Ascending aorta (tissue), 2 donors: ENCODE measurements at regions not wholly inside any gene's neighbourhood (a gene's known extent, or its start where the extent isn't known, plus 50 kb on each side); places are given as distances from the start of the nearest gene placed in this dataset.

Experiments used
- DNase-seq, 2 donors: peaks; one replicate each; pipeline ENCODE4 v3.0.0-alpha.2; 2019; ENCODE audit warnings: low spot score in 2 of 2
- H3K27ac ChIP-seq, 2 donors: fragments of 200-600 bp; sonication (generic); one replicate each; pipeline ENCODE4 v1.5.1; 2016 to 2017; ENCODE audit warnings: mild to moderate bottlenecking in 1 of 2
- H3K27me3 ChIP-seq: fragments of 200-600 bp; sonication (generic); one replicate; pipeline ENCODE4 v1.5.1; 2017
- H3K36me3 ChIP-seq, 2 donors: fragments of 200-600 bp; sonication (generic); one replicate each; pipeline ENCODE4 v1.5.1; 2016
- H3K4me1 ChIP-seq, 2 donors: fragments of 200-600 bp; sonication (generic); one replicate each; pipeline ENCODE4 v1.5.1; 2016 to 2017; ENCODE audit warnings: mild to moderate bottlenecking in 1 of 2
- H3K4me3 ChIP-seq, 2 donors: fragments of 200-600 bp; sonication (generic); one replicate each; pipeline ENCODE4 v1.5.1; 2016 to 2017; ENCODE audit warnings: mild to moderate bottlenecking in 1 of 2
- H3K9me3 ChIP-seq, 2 donors: fragments of 200-600 bp; sonication (generic); one replicate each; pipeline ENCODE4 v1.5.1; 2016
- CTCF ChIP-seq, 3 experiments: fragments of 200-600 bp in 2 of 3; fragments of 450-650 bp in 1 of 3; sonication (generic) in 2 of 3; IDR thresholded peaks; one replicate each; pipeline ENCODE4 v1.5.1; 2016 to 2019; ENCODE audit warnings: antibody characterized with exemption in 3 of 3, mild to moderate bottlenecking in 1 of 3, moderate library complexity in 1 of 3
- intact Hi-C: fragments of 100-400 bp; cut with DNase I; formaldehyde crosslinking; loops from one replicate; pipeline ENCODE4 v1.15.1; 2023

DNA sequence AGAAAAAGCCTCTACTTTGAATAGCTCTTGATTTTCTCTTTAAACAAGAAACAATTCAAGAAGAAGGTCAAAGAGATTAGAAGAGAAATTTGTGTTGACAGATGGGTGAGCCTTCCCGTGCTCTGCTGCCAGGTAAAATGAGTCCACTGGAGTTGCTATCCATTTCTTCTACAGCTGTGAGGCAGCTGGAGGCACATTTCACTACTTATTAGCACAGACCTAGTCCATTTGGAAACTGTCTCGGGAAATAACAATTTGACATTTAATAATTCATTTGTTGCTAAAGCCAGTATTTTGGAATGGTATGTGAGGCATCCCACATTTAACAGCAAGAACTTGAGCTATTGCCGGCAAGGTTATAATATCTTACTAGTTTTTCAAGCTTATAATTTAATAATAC, 396.8 kb upstream of the GRIA3 start:
- Histone ChIP-seq H3K9me3 (peaks cover 0 to 5% of the 10 kb centered on the region in 2 donors), H3K27me3 (no peaks in the 10 kb centered on the region), H3K4me1 (no peaks in the 10 kb centered on the region), H3K27ac (no peak overlapping the region), H3K4me3 (no peak overlapping the region), H3K36me3 (no peaks in the 10 kb centered on the region)
- DNase-seq: no peak
- intact Hi-C loops: no loop called here
- TF ChIP-seq CTCF (IDR thresholded peaks at IDR 0.05): no peak

GRCh38 chrX:122788216-122788615, 395.9 kb upstream of the GRIA3 start:
- no peaks in the 10 kb centered on the region for H3K27me3 ChIP-seq
- TF ChIP-seq CTCF (IDR thresholded peaks at IDR 0.05): no peak
- H3K27ac ChIP-seq: no peak overlapping the region
- H3K36me3 ChIP-seq: no peaks in the 10 kb centered on the region
- peaks cover 0 to 5% of the 10 kb centered on the region in 2 donors for H3K9me3 ChIP-seq
- no peaks in the 10 kb centered on the region for H3K4me1 ChIP-seq
- no peak for DNase-seq
- intact Hi-C loops: no loop called here
- no peak overlapping the region for H3K4me3 ChIP-seq

GRCh38 chrX:122790376-122791095, 393.5 kb upstream of the GRIA3 start:
- H3K27me3 ChIP-seq: no peaks in the 10 kb centered on the region
- no peak for DNase-seq
- no peak overlapping the region for H3K27ac ChIP-seq
- no peaks in the 10 kb centered on the region for H3K36me3 ChIP-seq
- H3K4me1 ChIP-seq: no peaks in the 10 kb centered on the region
- intact Hi-C loops: no loop called here
- H3K9me3 ChIP-seq: peaks cover 0 to 5% of the 10 kb centered on the region in 2 donors
- no peak for TF ChIP-seq CTCF (IDR thresholded peaks at IDR 0.05)
- H3K4me3 ChIP-seq: no peak overlapping the region

DNA sequence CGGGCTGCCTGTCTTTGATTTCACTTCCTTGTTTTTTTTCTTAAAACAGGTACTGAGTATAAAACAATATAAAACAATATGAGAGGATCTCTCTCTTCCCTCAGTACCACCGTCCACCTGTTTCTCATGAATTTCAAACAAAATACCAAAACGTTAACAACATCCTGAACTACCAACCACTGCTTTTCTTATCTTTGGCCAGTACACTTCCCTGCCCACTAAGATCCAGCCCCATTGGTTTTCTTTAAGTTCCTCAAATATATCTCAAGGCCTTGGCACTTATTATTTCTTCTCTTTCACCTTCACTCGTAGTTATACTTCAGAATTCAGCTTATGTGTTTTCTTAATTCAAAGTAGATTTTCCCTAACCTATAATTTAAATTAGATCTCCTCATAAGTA, 370.2 kb upstream of the GRIA3 start:
- Histone ChIP-seq H3K9me3 (no peaks in the 10 kb centered on the region), H3K36me3 (no peaks in the 10 kb centered on the region), H3K4me1 (no peaks in the 10 kb centered on the region), H3K27me3 (no peaks in the 10 kb centered on the region), H3K4me3 (no peak overlapping the region), H3K27ac (no peak overlapping the region)
- intact Hi-C loops: no loop called here
- no peak for DNase-seq
- no peak for TF ChIP-seq CTCF (IDR thresholded peaks at IDR 0.05)

- Histone ChIP-seq H3K27me3 (no peaks in the 10 kb centered on the region), H3K4me3 (no peak overlapping the region), H3K4me1 (no peaks in the 10 kb centered on the region), H3K9me3 (no peaks in the 10 kb centered on the region), H3K27ac (no peak overlapping the region), H3K36me3 (no peaks in the 10 kb centered on the region)
- no peak for DNase-seq
- intact Hi-C loops: no loop called here
- TF ChIP-seq CTCF (IDR thresholded peaks at IDR 0.05): no peak
These were observed 367.8 kb upstream of the GRIA3 start for GRCh38 chrX:122816288-122816687.
